Limb (tissue), 2 donors: ENCODE measurements at regions not wholly inside any gene's neighbourhood (a gene's known extent, or its start where the extent isn't known, plus 50 kb on each side); places are given as distances from the start of the nearest gene placed in this dataset.
"Not testable (repeated sequence)": the region's sequence is repeated elsewhere in the genome, so short reads cannot be mapped to it uniquely, and the experiment has no call there.

Source experiments
- DNase-seq, 2 donors: peaks; one replicate each; pipeline ENCODE4 v3.0.0-alpha.2; 2016; ENCODE audit errors: extremely low spot score in 2 of 2

- DNase-seq = no peak
Measured at GRCh38 chr6:47407300-47408281, 70.0 kb upstream of the CD2AP start.

DNA sequence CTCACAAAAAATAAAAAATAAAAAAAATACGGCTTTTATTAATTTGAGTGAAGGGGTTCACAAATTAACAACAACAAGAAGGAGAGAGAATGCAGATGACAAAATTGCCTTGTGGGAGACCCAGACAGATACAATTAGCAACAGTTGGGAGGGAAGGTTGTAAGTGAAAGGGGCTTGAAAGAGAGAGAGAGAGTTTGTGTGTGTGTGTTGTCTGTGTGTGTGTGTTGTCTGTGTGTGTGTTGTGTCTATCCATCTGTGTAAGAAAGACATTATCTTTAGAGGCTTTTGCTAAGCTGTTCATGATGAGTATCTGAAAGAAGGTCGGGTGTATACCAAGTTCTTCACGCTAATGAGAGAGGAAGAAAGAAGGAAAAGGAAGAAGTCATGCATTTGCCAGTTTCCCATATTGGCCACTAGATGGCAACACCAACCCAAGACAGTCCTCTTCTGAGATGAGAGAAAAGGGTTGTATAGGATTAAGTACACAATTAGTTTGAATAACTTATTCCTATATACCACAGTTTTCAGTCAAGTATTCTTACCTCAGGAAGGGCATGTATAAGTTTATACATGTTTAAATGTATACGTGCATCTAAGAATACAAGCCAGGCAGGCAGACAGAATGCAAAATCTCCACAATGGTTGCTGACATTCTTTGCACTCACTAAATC lies 63.7 kb upstream of the CD2AP start:
- DNase-seq = peak in 1 of 2 donors; percentile 69

DNA sequence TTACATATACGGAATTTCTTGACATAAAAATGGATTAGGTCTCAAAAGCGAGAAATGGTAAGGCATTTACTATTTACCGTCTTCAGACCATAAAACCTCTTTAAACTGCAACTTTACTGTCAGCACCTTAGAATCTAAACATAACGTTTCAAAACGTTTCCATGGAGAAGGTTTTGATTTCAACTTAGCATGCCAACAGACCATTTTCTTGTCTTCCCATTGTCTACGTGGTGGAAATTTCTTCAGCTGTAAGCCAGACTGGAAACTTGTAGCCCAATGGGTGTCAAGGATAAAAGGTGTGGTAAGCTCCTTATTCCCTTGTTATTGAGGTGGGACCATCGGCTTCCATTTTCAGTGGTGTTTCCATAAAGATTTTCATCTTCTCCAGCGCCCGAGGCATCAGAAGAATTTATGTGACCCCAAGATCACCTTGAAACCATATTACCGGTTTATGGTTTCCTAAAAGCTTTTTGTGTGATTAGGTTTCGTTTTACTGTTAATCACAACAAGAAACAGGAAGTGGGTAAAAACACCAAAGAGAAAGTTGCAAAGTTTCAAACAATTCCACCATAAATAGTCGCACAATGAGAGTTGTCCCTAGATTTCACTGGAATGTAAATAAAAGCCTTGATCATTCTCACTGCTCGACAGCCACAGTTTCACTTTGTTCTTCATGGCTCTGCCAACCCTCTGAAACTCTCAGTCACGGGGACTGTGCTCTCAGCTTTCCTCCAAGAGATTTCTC lies 63.0 kb upstream of the CD2AP start:
- DNase-seq = peak in 1 of 2 donors; percentile 8

- no peak for DNase-seq
Measured at GRCh38 chr6:47416396-47417345, 60.9 kb upstream of the CD2AP start.

DNA sequence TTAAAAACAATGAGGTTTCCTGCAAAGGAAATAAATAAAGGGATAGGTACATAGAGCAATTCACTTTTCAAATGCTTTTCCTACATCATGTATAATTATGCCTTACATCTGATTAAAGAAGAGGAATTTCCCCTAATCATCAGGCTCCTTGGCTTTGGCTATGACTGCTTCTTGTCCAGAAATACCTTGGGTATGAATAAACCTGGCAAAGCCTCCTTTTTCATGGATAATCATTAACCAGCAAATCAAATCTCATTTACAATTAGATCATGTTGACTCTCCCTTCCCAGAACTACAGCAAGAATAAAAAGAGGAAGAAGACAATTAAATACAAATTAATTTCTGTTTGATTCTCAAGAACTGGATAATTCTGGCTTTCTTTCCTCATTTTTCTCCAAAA lies 58.0 kb upstream of the CD2AP start:
- DNase-seq = no peak

GRCh38 chr6:47420394-47421371 lies 56.9 kb upstream of the CD2AP start:
- DNase-seq = no peak

- no peak for DNase-seq
Measured at GRCh38 chr6:47423079-47423478, 54.5 kb upstream of the CD2AP start.

GRCh38 chr6:47424436-47424836 lies 53.2 kb upstream of the CD2AP start:
- no peak for DNase-seq

- not testable (repeated sequence) for DNase-seq
Measured at GRCh38 chr6:47425724-47426123, 51.9 kb upstream of the CD2AP start.

DNA sequence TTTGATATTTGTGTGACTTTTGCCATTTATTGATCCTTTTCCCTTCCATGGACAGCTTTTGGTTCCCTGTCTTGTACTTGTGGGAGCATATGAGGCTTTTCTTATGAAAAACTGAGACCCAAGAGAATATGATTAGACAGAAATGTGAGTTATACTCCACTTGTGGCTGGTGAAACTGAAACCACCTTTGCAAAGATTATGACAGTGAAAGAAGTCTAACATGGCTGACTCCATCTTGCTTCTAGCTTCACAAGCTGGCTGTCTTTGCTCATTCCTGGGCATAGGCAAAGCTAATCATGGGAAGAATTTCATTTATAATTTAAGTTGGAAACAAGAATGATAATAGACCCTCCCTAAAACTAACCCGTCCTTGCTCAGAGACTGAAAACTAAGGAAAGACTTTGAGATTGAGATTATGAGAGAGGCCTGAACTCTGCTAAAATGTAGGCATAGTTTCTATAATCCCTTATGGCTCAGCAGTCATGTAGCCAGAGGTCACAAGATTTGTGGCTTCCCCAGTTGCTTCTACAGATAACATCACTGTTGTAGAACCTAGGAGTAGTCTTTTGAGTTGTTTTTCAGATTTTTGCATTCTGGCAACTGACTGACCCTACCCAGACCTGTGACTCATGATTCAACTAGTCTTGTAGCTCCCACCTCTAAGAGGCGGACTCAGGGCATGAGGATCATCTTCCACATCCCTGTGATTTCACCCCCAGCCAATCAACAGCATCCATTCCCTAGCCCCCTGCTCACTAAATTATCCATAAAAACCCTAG lies 50.9 kb upstream of the CD2AP start:
- DNase-seq = no peak

DNA sequence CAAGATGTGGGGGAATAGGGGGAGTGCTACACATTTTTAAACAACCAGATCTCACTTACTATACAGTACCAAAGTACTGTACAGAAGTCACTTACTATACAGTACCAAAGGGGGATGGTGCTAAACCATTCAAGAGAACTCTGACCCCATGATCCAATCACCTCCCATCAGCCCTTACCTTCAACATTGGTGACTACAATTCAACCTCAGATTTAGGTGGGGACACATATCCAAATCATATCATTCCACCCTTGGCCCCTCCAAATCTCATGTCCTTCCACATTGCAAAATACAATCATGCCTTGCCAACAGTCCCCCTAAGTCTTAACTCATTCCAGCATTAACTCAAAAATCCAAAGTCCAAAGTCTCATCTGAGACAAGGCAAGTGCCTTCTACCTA lies 49.9 kb upstream of the CD2AP start:
- DNase-seq = no peak
